ENCODE measurements at regions not wholly inside any gene's neighbourhood (a gene's known extent, or its start where the extent isn't known, plus 50 kb on each side); places are given as distances from the start of the nearest gene placed in this dataset.

DNA sequence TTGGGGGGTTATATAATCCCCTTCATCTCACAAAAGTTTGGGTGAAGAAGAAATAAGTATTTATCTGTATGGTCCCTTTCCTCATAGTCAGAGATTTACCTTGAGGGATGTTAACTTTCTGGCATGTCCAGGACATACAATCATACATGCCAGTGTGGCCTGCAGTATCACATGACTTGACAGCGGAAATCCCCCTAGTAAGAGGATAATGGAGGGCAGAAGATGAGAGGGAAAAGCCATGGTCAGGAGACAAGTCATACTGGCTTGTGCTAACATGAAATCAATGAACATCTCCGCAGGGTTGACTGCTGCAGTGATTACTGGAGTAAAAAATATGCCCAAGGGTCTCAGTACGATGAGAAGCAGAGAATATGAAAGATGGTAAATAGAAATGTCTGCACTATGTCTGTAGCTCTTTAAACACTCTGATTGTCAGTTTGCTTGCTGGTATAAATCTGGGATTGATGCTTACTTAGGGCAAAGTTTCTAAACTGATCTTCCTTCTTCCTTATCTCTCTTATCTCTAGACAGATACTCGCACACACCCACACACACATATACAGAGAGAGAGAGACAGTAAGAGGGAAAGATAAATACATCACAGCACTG, 1385.6 kb upstream of the ADGRL3 start:
- Histone ChIP-seq H3K36me3 (ENCODE audit: low read depth) (no peaks in the 10 kb centered on the region), H3K9me3 (no peaks in the 10 kb centered on the region), H3K4me3 (no peak overlapping the region), H3K4me1 (ENCODE audit: low read depth) (no peaks in the 10 kb centered on the region)
- TF ChIP-seq, protein P1, sequence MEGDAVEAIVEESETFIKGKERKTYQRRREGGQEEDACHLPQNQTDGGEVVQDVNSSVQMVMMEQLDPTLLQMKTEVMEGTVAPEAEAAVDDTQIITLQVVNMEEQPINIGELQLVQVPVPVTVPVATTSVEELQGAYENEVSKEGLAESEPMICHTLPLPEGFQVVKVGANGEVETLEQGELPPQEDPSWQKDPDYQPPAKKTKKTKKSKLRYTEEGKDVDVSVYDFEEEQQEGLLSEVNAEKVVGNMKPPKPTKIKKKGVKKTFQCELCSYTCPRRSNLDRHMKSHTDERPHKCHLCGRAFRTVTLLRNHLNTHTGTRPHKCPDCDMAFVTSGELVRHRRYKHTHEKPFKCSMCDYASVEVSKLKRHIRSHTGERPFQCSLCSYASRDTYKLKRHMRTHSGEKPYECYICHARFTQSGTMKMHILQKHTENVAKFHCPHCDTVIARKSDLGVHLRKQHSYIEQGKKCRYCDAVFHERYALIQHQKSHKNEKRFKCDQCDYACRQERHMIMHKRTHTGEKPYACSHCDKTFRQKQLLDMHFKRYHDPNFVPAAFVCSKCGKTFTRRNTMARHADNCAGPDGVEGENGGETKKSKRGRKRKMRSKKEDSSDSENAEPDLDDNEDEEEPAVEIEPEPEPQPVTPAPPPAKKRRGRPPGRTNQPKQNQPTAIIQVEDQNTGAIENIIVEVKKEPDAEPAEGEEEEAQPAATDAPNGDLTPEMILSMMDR (IDR thresholded peaks at IDR 0.05): no peak
- no peak for ATAC-seq
- DNase-seq: no peak
- intact Hi-C loops (cut with DNase I, micrococcal nuclease): no loop called here

DNA sequence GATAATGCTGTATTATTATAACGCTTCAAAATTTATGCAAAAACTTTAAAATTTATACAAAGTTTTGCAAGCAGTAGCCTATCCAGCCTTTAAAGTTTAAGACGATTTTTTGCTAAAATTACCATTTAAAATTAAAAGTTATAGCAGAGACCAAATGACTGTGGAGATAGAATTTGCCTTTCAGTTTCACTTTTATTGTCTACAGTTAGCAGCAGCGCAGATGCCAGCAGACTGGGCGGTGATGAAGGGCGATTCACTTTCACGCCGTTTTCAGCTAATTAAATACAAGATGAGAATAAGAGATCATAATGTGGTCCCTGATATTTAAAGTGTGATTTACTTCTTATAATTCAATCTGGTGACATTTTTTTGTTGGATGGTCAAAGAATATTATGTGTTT, 1381.5 kb upstream of the ADGRL3 start:
- TF ChIP-seq, protein P1 (IDR thresholded peaks at IDR 0.05): no peak
- no peak overlapping the region for H3K4me3 ChIP-seq
- H3K36me3 ChIP-seq (ENCODE audit: low read depth): no peaks in the 10 kb centered on the region
- ATAC-seq (no peak), DNase-seq (peak in 1 of 3 donors; percentile 1)
- intact Hi-C loops (cut with DNase I, micrococcal nuclease): no loop called here
- no peaks in the 10 kb centered on the region for H3K9me3 ChIP-seq
- H3K4me1 ChIP-seq (ENCODE audit: low read depth): no peaks in the 10 kb centered on the region

GRCh38 chr4:59823311-59823710, 1376.8 kb upstream of the ADGRL3 start:
- Histone ChIP-seq H3K4me1 (ENCODE audit: low read depth) (no peaks in the 10 kb centered on the region), H3K4me3 (no peak overlapping the region), H3K9me3 (no peaks in the 10 kb centered on the region), H3K36me3 (ENCODE audit: low read depth) (no peaks in the 10 kb centered on the region)
- ATAC-seq: no peak
- TF ChIP-seq, protein P1 (IDR thresholded peaks at IDR 0.05): no peak
- intact Hi-C loops (cut with DNase I, micrococcal nuclease): no loop called here
- no peak for DNase-seq

GRCh38 chr4:59825104-59825503, 1375.0 kb upstream of the ADGRL3 start:
- intact Hi-C loops (cut with DNase I, micrococcal nuclease): no loop called here

GRCh38 chr4:59831746-59832145, 1368.4 kb upstream of the ADGRL3 start:
- intact Hi-C loops (cut with DNase I, micrococcal nuclease): no loop called here
- ATAC-seq: no peak
- TF ChIP-seq, protein P1 (IDR thresholded peaks at IDR 0.05): no peak
- no peaks in the 10 kb centered on the region for H3K36me3 ChIP-seq (ENCODE audit: low read depth)
- no peak for DNase-seq
- no peaks in the 10 kb centered on the region for H3K9me3 ChIP-seq
- H3K4me1 ChIP-seq (ENCODE audit: low read depth): no peaks in the 10 kb centered on the region
- no peak overlapping the region for H3K4me3 ChIP-seq

More at GRCh38 chr4:59825104-59825503, 1375.0 kb upstream of the ADGRL3 start:
- Histone ChIP-seq H3K4me1 (ENCODE audit: low read depth) (no peaks in the 10 kb centered on the region), H3K9me3 (no peaks in the 10 kb centered on the region), H3K36me3 (ENCODE audit: low read depth) (no peaks in the 10 kb centered on the region), H3K4me3 (no peak overlapping the region)
- no peak for DNase-seq
- TF ChIP-seq, protein P1 (IDR thresholded peaks at IDR 0.05): no peak
- no peak for ATAC-seq

GRCh38 chr4:59834943-59835342, 1365.2 kb upstream of the ADGRL3 start:
- Histone ChIP-seq H3K36me3 (ENCODE audit: low read depth) (no peaks in the 10 kb centered on the region), H3K9me3 (peaks cover 6% of the 10 kb centered on the region), H3K4me3 (no peak overlapping the region), H3K4me1 (ENCODE audit: low read depth) (no peaks in the 10 kb centered on the region)
- intact Hi-C loops (cut with DNase I, micrococcal nuclease): no loop called here
- TF ChIP-seq, protein P1 (IDR thresholded peaks at IDR 0.05): no peak
- no peak for ATAC-seq
- DNase-seq: no peak
